ENCODE measurements at regions not wholly inside any gene's neighbourhood (a gene's known extent, or its start where the extent isn't known, plus 50 kb on each side); places are given as distances from the start of the nearest gene placed in this dataset.

GRCh38 chr4:24228692-24229091 lies 338.8 kb upstream of the PPARGC1A start:
- no peak for TF ChIP-seq CTCF (conservative IDR thresholded peaks at IDR 0.05; ENCODE audit: low read length)
- no peak for TF ChIP-seq EZH2phosphoT487 (IDR thresholded peaks at IDR 0.05; ENCODE audit: borderline replicate concordance, low read depth, low read length)
